Right atrium auricular region (tissue), 2 donors: ENCODE measurements at regions not wholly inside any gene's neighbourhood (a gene's known extent, or its start where the extent isn't known, plus 50 kb on each side); places are given as distances from the start of the nearest gene placed in this dataset.
A peak's percentile ranks its signal among the peaks of the same experiment; 100 is the strongest.

Source experiments
- DNase-seq: peaks from one replicate; pipeline ENCODE4 v3.0.0-alpha.2; 2019; ENCODE audit warnings: low spot score
- H3K27ac ChIP-seq, 2 donors: fragments of 200-600 bp; sonication (generic); 1 replicate in 1 of 2; 2 replicates in 1 of 2; pipeline ENCODE4 v1.5.1; 2016 to 2019
- H3K27me3 ChIP-seq, 2 donors: fragments of 200-600 bp; sonication (generic); one replicate each; pipeline versions ENCODE4 v1.5.1 to v1.6.0; 2017 to 2019
- H3K36me3 ChIP-seq: fragments of 200-600 bp; sonication (generic); one replicate; pipeline ENCODE4 v1.5.1; 2016
- H3K4me1 ChIP-seq, 2 donors: fragments of 200-600 bp; sonication (generic); one replicate each; pipeline versions ENCODE4 v1.5.1 to v1.6.0; 2017 to 2019
- H3K4me3 ChIP-seq, 2 donors: fragments of 200-600 bp; sonication (generic); 1 replicate in 1 of 2; 2 replicates in 1 of 2; pipeline ENCODE4 v1.5.1; 2017 to 2019; ENCODE audit warnings: mild to moderate bottlenecking in 1 of 2, moderate library complexity in 1 of 2
- H3K9me3 ChIP-seq, 2 donors: fragments of 200-600 bp; sonication (generic); one replicate each; pipeline ENCODE4 v1.5.1; 2019
- TF ChIP-seq, protein P1 (sequence below), 2 donors: fragments of 200-600 bp; sonication (generic); IDR thresholded peaks; one replicate each; pipeline ENCODE4 v1.5.1; 2019; ENCODE audit warnings: antibody characterized with exemption in 2 of 2

GRCh38 chr15:69583626-69584025 lies 131.0 kb downstream of the RPLP1 start:
- Histone ChIP-seq H3K36me3 (no peaks in the 10 kb centered on the region), H3K9me3 (no peaks in the 10 kb centered on the region), H3K27ac (no peak overlapping the region), H3K4me1 (peaks cover 0 to 17% of the 10 kb centered on the region in 2 donors), H3K4me3 (no peak overlapping the region), H3K27me3 (no peaks in the 10 kb centered on the region)
- TF ChIP-seq, protein P1, sequence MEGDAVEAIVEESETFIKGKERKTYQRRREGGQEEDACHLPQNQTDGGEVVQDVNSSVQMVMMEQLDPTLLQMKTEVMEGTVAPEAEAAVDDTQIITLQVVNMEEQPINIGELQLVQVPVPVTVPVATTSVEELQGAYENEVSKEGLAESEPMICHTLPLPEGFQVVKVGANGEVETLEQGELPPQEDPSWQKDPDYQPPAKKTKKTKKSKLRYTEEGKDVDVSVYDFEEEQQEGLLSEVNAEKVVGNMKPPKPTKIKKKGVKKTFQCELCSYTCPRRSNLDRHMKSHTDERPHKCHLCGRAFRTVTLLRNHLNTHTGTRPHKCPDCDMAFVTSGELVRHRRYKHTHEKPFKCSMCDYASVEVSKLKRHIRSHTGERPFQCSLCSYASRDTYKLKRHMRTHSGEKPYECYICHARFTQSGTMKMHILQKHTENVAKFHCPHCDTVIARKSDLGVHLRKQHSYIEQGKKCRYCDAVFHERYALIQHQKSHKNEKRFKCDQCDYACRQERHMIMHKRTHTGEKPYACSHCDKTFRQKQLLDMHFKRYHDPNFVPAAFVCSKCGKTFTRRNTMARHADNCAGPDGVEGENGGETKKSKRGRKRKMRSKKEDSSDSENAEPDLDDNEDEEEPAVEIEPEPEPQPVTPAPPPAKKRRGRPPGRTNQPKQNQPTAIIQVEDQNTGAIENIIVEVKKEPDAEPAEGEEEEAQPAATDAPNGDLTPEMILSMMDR (IDR thresholded peaks at IDR 0.05), result no peak
- no peak for DNase-seq

- H3K27me3 ChIP-seq, result no peaks in the 10 kb centered on the region
- TF ChIP-seq, protein P1 (IDR thresholded peaks at IDR 0.05), result no peak
- no peak for DNase-seq
Measured at GRCh38 chr15:69585937-69586336, 133.3 kb downstream of the RPLP1 start.

GRCh38 chr15:69586721-69587120 lies 134.1 kb downstream of the RPLP1 start:
- no peaks in the 10 kb centered on the region for H3K36me3 ChIP-seq
- H3K9me3 ChIP-seq, result no peaks in the 10 kb centered on the region
- DNase-seq, result no peak
- TF ChIP-seq, protein P1 (IDR thresholded peaks at IDR 0.05), result no peak
- H3K4me1 ChIP-seq, result peaks cover 0 to 13% of the 10 kb centered on the region in 2 donors
- H3K27me3 ChIP-seq, result no peaks in the 10 kb centered on the region
- H3K27ac ChIP-seq, result no peak overlapping the region
- H3K4me3 ChIP-seq, result no peak overlapping the region

More at GRCh38 chr15:69585937-69586336, 133.3 kb downstream of the RPLP1 start:
- Histone ChIP-seq H3K9me3 (no peaks in the 10 kb centered on the region), H3K27ac (no peak overlapping the region), H3K4me3 (no peak overlapping the region), H3K36me3 (no peaks in the 10 kb centered on the region), H3K4me1 (peaks cover 0 to 13% of the 10 kb centered on the region in 2 donors)

- Histone ChIP-seq H3K4me3 (no peak overlapping the region), H3K27me3 (no peaks in the 10 kb centered on the region), H3K9me3 (no peaks in the 10 kb centered on the region), H3K4me1 (peaks cover 0 to 13% of the 10 kb centered on the region in 2 donors), H3K27ac (peak overlapping the region; percentile 21 to 31), H3K36me3 (no peaks in the 10 kb centered on the region)
- DNase-seq, result no peak
- TF ChIP-seq, protein P1 (IDR thresholded peaks at IDR 0.05), result no peak
Measured at GRCh38 chr15:69587723-69588426, 135.3 kb downstream of the RPLP1 start.

- H3K4me1 ChIP-seq, result peaks cover 0 to 29% of the 10 kb centered on the region in 2 donors
- no peak for DNase-seq
- no peak overlapping the region for H3K27ac ChIP-seq
- H3K36me3 ChIP-seq, result no peaks in the 10 kb centered on the region
- H3K4me3 ChIP-seq, result no peak overlapping the region
- H3K27me3 ChIP-seq, result no peaks in the 10 kb centered on the region
- no peaks in the 10 kb centered on the region for H3K9me3 ChIP-seq
- TF ChIP-seq, protein P1 (IDR thresholded peaks at IDR 0.05), result no peak
Measured at GRCh38 chr15:69590201-69590710, 137.6 kb downstream of the RPLP1 start.
